Superior temporal gyrus (tissue), 1 donor: ENCODE measurements at regions not wholly inside any gene's neighbourhood (a gene's known extent, or its start where the extent isn't known, plus 50 kb on each side); places are given as distances from the start of the nearest gene placed in this dataset.

ENCODE experiments used
- DNase-seq: peaks from one replicate; pipeline ENCODE4 v3.0.0-alpha.2; 2016; ENCODE audit errors: extremely low spot score

DNA sequence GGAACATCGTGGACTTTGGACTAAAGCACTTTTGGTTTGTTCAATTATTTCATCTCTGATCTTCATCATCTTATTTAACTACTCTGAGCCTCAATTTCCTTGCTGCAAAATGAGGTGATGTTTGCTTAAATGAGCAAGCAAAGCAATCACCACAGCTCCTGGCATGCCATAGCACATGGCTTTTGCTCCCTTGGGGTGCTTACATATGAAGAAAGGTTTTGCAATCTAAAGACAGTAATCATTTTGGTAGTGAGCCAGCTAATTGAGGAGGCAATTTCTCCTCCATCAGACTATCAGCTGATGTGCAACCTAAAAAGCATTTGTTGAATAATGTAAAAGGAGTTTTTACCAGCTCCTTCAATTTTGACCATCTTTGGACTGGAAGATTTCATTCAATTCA is 68.8 kb upstream of the KCNJ15 start:
- no peak for DNase-seq

DNA sequence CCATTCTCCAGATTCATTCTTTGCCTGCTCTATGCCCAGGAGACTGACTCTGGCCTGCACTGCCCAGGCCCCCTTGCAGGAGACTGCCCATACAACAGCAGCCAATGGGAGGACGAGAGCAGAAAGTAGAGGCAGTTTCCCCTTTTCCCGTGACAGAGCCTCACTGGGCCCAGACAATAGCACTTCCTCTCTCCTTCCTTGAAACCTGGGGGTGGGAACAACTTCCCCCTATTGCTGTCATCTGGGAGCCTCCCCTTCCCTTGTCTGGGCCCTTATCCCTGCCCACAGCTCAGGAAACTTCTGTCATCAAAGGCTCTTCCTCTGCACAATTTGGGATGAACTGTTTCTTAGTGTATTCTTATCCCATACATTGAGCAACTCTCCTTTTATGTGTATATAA is 60.8 kb upstream of the KCNJ15 start:
- no peak for DNase-seq

- no peak for DNase-seq
These were observed 54.0 kb upstream of the KCNJ15 start for GRCh38 chr21:38202811-38203210.

DNA sequence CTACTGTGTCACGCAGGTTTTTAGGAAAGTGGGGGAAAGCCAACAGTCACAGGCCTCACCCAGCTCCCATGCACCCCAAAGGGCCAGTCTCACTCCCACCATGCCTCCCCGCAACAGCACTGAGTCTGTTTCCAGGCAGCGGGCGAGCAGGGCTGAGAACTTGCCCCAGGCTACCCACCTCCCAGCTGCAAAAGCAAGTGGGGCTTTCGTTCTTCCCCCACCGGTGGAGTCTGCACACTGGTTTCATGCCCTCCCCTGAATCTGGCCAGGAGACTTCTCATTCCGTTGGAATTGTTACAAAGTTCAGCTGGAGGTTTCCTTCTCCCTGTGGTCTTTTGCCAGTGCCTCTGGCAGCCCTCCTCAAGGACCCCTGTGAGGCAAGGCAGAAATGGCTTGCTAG is 53.6 kb upstream of the KCNJ15 start:
- no peak for DNase-seq

DNA sequence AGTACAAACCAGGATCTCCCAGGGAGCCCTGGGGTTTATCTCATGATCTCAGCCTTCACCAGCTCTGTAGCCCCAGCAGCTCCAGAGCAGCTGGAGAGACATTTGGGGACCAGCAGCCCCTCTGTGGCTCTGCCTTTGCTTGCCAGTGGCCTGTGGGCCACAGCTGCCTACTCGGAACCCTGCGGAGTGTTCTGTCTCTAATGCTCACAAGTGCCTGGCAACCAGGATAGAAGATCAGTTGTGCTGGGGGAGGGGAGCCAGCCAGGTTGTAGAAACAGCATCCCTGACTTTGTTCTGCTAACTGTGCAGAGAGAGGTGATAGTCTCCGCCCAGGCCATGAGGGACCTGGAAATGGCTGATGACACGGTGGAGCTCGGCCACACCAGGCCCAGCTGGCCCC is 50.9 kb upstream of the KCNJ15 start:
- no peak for DNase-seq

DNA sequence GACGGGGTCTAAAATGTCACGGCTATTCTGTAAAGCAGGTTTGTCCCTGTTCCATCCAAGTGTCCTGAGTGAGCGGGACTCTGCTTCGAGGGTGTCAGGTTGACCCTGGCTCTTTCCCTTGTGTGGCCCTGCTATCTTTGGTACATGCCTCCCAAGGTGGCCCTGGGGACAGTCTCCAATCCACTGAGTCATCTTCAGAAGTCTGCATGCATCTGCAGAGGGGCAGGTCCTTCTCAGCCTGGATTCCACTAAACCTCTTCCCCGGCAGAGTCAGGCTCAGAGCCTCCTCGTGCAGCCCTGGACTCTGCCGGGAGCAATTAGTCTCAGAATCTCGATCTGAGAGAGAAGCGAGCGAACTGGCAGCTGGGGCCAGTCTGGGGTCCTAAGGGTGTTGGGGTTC is 50.1 kb upstream of the KCNJ15 start:
- DNase-seq, result no peak
